Fibroblast of mammary gland (primary cell): ENCODE measurements at regions not wholly inside any gene's neighbourhood (a gene's known extent, or its start where the extent isn't known, plus 50 kb on each side); places are given as distances from the start of the nearest gene placed in this dataset.

Experiments used
- DNase-seq: peaks from one replicate; pipeline ENCODE4 v3.0.0-alpha.2; 2010; ENCODE audit warnings: low read depth
- H3K4me3 ChIP-seq: 2 replicates; pipeline ENCODE4 v1.5.1; 2011; ENCODE audit warnings: low read depth, mild to moderate bottlenecking, low read length, moderate library complexity; ENCODE audit not compliant: control insufficient read depth
- TF ChIP-seq, protein P1 (sequence below): conservative IDR thresholded peaks from 2 replicates; pipeline ENCODE4 v1.5.1; 2011; ENCODE audit warnings: low read depth, low read length, inconsistent platforms; ENCODE audit not compliant: control insufficient read depth, insufficient read depth

DNA sequence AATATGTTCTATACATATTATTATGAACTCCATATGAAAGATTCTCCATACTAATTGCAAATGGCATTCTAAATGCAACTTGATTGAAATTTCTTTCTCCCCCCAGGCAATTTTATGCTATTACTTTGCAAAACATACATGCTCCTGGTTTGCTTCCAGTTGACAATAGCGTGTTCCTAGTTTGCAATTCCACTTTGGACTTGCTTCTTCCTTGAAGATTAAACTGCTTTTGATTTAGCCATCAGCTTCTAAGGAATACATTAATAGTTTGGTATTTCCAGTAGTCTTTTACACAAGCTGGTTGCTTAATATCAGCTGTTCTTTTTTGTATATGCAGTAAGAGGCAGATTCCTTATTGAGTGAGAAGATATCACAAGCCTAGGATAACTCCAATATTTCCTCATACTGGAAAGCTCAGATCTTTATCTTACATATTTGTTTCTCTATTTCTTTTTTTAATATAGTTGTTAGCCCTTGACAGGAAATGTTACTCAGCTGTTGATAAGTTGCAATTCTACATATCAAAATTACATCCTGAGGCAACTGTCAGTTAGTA is 1941.7 kb upstream of the LRRTM1 start:
- DNase-seq = no peak
- no peak overlapping the region for H3K4me3 ChIP-seq
- TF ChIP-seq, protein P1, sequence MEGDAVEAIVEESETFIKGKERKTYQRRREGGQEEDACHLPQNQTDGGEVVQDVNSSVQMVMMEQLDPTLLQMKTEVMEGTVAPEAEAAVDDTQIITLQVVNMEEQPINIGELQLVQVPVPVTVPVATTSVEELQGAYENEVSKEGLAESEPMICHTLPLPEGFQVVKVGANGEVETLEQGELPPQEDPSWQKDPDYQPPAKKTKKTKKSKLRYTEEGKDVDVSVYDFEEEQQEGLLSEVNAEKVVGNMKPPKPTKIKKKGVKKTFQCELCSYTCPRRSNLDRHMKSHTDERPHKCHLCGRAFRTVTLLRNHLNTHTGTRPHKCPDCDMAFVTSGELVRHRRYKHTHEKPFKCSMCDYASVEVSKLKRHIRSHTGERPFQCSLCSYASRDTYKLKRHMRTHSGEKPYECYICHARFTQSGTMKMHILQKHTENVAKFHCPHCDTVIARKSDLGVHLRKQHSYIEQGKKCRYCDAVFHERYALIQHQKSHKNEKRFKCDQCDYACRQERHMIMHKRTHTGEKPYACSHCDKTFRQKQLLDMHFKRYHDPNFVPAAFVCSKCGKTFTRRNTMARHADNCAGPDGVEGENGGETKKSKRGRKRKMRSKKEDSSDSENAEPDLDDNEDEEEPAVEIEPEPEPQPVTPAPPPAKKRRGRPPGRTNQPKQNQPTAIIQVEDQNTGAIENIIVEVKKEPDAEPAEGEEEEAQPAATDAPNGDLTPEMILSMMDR = no peak

DNA sequence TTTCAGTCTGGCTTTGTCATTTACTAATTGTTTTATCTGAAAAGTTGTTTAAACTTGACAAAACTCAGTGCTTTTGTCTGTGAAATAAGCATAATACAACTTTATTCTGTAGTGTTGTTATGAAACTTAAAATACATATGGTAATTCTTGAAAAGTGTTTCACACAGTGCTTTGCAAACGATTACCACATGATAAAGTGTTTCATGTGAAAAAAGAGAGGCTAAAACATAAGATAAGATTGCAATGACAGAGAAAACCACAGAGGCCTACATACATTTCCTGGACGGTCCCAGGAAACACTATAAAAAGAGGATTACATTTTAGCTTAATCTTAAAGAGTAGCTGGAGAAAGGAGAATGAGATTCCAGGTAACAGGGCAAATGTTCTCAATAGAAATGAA is 1934.6 kb upstream of the LRRTM1 start:
- H3K4me3 ChIP-seq = no peak overlapping the region
- no peak for DNase-seq
- TF ChIP-seq, protein P1 = no peak

DNA sequence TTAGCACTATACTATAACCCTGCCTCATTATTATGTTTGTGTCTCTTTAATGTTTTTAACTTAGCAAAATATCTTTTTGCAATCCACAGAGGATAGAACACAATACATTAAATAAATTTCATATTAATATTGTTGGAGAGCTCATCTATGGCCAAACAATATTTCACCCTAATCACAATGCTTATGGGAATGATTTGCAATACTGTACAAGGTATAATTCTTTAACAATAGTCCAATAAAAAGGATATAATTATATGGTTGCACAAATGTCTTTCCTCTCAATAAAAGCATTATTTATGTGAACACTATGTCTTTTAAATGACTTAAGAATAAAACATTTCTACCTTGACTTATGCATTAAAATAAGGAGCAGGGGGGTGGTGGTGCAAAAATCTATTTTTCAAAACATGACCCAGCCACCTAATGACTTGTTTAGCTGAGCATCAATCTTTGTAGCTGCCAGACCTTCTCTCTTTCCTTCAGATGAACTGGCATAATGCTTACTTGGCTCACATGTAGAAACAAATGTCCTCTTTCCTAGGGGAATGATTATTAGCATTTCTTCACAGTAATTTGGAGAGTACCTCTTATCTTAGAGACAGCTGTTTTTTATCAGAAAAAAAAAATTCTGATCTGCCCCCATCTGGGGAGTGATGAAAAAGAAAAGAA is 1933.6 kb upstream of the LRRTM1 start:
- TF ChIP-seq, protein P1 = no peak
- H3K4me3 ChIP-seq = no peak overlapping the region
- DNase-seq = no peak

DNA sequence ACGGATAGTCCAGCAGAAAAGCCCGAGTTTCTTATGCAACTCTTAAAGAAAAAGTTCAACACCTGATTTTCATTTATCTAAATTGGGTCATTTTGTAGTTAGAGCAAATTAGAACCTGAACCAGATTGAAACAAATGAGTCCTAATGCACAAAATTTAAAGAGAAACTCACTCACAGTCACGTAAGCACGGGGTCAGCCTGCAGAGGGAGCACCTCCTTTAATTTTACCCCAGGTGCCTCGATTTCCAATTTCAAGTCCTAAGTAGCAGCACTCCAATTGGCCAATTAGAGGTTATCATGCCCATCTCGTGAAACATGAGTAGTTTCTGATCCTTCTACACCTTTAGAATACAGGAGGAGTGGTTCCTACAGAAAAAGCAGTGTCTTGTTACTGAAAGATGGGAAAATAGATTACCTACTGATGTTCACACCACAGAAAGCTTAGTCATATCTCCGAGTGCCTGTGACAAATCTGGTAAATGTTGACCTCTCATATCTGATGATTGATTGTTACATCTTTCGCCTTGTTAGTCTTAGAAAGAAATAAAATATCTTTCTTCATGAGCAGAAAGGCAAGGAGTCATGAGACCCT is 1929.8 kb upstream of the LRRTM1 start:
- no peak for DNase-seq
- TF ChIP-seq, protein P1 = no peak
- no peak overlapping the region for H3K4me3 ChIP-seq

DNA sequence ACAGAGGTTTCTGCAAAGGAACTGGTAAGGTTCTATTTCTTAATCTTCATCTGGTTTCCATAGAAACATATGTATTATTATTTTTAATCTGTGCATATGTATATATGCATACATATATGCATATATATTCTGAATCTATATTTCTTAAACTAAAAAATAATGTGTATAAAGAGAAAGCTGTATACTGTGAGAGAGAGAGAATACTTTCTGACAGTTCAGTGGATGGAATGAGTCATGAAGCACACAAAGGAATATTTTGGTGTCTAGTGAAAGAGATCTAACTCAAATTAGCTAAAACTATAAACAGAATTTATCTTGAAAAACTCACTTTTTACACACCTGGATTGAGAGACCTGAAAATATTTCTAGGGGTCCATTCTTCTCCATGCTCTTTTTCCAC is 1929.3 kb upstream of the LRRTM1 start:
- TF ChIP-seq, protein P1 = no peak

DNA sequence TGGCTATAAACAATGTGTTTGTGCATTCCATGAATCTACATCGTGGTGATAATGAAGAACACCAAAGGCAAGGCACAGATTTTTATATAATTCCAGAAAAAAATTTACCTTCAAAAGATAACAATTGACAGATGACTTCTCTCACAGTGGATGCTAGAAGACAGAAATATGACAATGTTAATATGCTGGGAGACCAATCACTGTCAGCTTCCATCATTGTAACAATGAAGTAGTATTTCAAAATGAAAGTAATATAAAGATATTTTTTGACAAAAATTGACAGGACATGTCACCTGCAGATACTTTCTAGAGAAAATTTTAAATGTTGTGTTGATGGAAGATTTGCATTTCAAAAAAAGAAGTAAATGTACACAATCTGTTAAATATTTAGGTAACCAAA is 1925.9 kb upstream of the LRRTM1 start:
- no peak for DNase-seq
- H3K4me3 ChIP-seq = no peak overlapping the region
- TF ChIP-seq, protein P1 = no peak

More for the DNA sequence above, 1929.3 kb upstream of the LRRTM1 start:
- no peak for DNase-seq
- H3K4me3 ChIP-seq = no peak overlapping the region

DNA sequence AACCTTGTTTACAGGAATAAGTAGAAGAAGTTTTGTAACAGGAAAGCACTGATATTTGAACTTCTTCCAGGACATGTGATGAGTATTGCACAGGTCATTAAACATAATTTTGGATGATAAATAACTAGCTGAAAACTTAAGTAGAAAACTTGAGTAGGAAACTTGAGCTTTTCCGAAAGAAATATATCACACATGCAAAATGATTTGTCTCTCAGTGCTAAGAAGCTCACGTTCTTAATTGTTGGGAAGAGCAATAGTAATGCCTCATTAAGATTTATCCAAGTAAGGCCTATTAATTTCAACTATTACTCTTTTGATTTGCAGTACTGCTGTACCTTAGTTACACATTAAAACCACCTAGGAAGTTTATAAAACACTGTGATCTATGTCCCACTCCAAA is 1921.9 kb upstream of the LRRTM1 start:
- TF ChIP-seq, protein P1 = no peak
- no peak for DNase-seq
- no peak overlapping the region for H3K4me3 ChIP-seq
